Smooth muscle cell of the brain vasculature (primary cell): ENCODE measurements at regions not wholly inside any gene's neighbourhood (a gene's known extent, or its start where the extent isn't known, plus 50 kb on each side); places are given as distances from the start of the nearest gene placed in this dataset.

Experiments used
- DNase-seq: peaks from one replicate; pipeline ENCODE4 v3.0.0-alpha.2; 2012; ENCODE audit warnings: low read depth, low spot score

DNA sequence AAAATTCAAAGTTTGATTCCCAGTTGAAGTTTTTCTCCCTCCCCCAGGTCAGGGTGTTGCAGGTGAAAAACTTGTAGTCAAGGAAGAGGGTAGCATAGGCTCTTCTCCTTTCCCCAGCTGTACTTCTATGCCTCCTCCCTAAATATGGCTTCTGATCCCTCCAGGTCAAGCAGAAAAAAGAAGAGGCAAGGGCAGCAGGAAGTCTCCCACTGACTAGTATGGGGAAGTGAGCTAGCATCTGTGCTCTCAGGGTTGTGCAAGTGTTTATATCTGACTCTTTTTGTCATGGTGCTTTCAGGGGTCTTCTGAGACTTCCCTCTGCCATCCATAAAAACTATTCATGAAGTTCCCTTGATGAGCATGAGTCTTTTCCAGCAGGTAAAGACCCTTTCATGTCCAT, 76.0 kb downstream of the ATPSCKMT start:
- no peak for DNase-seq

GRCh38 chr5:10172247-10172646, 77.4 kb downstream of the ATPSCKMT start:
- no peak for DNase-seq

- no peak for DNase-seq
Measured at GRCh38 chr5:10169359-10169758, 80.3 kb downstream of the ATPSCKMT start.

GRCh38 chr5:10168254-10168653, 81.4 kb downstream of the ATPSCKMT start:
- no peak for DNase-seq

- DNase-seq = no peak
Measured at GRCh38 chr5:10167806-10168205, 81.9 kb downstream of the ATPSCKMT start.

DNA sequence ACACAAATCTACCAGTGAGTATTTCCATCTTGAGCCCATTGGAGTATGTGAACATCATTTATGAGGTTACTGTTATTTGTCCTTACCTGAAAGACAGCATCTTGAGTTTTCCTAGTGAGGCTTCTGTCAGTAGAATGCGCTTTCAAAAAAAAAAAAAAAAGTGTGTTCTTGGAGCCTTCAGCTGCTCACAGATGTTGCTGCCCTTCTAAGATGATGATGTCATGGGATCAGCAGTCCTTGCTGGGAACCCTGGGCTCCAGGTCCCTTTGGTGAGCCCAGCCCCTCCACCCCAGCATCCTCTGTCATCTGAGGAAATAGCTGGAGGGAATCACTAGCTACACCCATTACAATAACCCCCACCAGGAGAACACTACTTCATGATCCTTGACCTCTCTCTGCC, 83.3 kb downstream of the ATPSCKMT start:
- DNase-seq = no peak

DNA sequence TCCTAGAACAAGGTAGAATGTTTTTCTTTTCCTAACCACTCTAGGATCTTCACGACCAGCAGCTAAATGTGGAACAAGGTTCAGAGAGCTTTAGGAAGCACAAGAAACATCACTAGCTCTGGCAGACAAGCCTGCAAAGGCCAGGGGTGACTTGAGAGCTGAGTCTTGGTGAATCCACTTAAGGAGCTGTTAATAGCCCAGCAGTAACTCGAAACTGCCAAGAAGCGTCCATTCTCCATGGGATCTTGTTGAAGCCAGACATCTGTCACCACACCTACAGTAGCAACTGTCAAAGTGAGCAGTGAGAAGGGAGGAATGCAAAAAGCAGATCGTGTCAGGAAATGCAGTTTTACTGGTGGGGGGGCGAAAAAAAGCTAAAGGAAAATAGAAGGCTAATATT, 87.2 kb downstream of the ATPSCKMT start:
- DNase-seq = no peak

DNA sequence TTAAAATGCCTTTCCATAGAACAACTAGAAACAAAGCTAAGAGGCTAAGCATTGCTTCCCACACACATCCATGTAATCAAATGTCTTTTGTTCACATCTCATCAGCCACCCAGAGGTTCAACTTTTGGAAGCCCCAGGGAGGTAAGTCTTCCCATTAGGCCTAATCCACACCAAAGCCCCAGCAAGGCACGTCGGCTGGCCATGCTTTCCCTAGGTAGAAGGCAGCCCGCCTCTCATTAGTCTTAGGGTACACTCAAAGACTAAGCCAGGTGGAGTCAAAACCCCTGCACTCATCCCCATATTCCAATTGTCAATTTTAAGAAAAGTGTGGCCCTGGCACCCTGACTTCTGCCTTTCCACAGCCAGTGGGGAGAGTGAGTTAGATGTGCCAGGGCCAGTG, 87.9 kb downstream of the ATPSCKMT start:
- DNase-seq = no peak

DNA sequence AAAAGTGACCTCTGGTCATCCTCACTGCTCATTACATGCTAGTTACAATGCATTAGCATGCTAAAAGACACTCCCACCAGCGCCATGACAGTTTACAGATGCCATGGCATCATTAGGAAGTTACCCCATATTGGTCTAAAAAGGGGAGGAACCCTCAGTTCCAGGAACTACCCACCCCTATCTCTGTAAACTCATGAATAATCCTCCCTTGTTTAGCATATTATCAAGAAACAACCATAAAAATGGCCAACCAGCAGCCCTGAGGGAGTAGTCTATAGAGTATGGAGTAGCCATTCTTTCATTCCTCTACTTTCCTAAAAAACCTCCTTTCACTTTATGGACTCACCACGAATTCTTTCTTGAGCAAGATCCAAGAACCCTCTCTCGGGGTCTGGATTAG, 89.4 kb downstream of the ATPSCKMT start:
- no peak for DNase-seq

DNA sequence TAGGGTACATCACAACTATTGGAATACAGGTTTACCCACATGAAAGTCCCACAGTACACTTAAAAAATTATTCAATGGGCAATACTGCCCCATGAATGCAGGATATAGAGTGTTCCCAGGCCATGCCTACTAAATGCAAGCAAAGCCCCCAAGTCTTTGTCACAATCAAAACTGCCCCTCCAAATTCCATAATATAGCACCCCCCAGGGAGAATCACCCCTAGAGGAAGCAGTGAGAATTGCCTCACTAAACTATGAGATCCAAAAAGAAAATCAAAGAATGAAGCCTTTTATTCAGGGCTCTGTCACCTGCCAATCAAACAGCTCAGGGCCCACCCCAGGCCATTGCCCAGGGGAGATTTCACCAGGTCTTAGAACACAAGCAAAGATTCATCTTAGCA, 90.8 kb downstream of the ATPSCKMT start:
- DNase-seq = no peak

DNA sequence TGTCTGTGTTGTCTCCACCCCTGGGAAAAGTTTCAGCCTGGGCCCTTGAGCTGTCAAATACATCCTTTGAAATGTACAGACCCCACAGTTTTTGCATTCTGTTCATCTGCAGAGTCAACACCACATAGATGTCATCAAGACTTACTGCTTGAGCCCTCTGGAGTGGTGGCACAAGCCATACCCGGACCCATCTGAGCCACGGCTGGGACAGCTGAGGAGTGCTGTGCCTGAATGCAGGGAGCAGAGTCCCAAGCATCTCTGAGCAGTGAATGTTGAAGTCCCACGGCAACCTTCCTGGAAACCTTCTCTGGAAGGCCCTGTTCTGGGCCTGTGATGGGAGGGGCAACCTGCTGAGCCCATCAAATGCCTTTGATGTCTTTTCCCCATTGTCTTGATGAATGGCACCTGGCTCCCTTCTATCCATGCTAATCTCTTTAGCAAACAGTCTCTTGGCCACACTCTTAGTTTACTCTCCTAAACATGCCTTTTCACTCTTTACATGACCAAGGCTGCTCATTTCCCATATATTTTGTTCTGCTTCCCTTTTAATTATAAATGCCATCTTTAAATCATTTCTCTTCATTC, 92.5 kb downstream of the ATPSCKMT start:
- no peak for DNase-seq

DNA sequence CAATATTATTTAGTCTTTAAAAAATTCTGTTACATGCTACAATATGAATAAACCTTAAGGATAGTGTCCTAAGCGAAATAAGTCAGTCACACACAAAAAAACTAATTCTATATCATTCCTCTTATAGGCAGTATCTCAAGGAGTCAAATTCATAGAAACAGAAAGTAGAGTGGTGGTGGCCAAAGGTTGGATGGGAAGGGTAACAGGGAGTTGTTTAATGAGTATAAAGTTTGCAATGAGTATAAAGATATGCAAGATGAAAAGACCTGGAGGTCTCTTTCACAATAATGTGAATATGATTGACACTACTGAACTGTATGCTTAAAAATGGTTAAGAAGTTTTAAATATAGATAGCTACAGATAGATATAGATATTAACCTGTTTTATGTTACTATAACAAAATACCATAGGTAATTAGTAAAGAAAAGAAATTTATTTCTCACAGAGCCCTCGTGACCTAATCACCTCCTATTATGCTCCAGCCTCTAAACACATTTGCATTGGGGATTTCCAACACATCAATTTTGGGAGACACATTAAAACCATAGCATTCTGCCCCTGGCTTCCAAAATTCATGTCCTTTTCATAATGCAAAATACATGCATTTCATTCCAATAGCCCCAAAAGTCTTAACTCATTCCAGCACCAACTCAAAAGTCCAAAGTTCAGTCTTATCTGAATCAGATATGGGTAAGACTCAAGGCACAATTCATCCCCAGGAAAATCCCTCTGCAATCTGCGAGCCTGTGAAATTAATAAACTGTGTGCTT, 93.6 kb downstream of the ATPSCKMT start:
- no peak for DNase-seq

GRCh38 chr5:10153808-10154537, 95.7 kb downstream of the ATPSCKMT start:
- DNase-seq = no peak

DNA sequence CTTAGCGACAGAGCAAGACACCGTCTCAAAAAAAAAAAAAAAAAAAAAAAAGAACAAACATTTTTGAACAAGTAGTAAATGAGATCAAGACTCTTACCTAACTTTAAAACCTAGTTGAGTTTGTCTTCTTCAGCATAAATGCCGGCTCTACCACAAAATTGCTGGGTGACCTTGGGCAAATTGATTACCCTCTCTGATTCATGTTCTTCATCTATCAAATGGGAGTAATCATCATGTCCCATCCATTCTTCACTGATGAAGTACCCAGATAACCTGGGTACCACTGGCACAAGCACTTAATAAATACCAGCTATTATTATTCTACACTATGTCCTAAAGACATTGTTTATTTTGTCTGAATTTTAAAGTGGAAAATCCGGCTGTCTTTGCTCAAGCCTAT, 96.3 kb downstream of the ATPSCKMT start:
- DNase-seq = no peak

- no peak for DNase-seq
Measured at GRCh38 chr5:10151656-10152055, 98.0 kb downstream of the ATPSCKMT start.

- DNase-seq = no peak
Measured at GRCh38 chr5:10149911-10150310, 99.8 kb downstream of the ATPSCKMT start.

GRCh38 chr5:10145923-10146401, 103.7 kb downstream of the ATPSCKMT start:
- DNase-seq = peak; percentile 2

DNA sequence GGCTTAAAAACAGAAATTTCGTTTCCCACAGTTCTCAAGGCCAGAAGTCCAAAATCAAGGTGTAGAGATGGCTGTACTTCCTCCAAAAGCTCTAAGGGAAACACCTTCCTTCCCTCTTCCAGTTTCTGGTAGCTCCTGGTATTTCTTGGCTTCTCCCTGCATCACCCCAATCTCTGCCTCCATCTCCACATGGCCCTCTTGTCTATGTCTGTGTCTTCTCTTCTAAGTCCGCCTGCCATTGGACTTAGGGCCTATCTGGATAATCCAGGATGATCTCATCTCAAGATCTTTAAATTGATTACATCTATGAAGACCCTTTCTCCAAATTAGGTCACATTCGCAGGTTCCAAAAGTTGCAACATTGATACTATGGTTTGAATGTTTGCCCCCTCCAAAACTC, 105.6 kb downstream of the ATPSCKMT start:
- DNase-seq = no peak

GRCh38 chr5:10140195-10140973, 109.3 kb downstream of the ATPSCKMT start:
- DNase-seq = no peak

DNA sequence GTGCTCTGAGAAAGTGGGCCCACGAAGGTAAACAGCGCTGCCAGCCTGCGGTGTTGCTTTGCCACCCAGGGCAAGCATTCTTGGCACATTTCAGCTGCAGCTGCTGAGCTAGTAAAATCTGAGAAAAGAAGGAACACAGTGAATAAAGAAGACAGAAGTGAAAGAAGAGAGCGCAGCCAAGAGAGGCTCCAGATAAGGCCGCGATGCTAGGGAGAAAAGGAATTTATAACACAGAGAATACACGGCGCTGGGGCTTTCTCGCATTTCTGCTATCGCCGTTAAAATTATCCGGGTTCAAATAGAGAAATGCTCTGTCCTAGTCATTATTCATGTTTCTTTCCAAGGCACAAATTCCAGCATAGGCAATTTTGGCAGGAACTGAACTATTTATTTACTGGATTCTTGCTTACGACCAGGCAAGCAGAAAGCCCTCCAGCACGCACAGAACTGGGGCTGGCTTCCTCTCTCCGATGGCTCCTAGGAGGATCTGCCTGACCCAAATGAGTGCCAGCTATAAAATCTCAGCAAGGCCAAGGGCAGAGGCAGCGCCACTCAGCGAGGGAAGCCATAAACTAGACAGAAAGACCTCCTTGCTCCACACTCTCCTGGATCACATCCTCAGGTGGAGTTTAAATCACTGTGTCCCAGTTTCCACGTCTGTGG, 111.2 kb downstream of the ATPSCKMT start:
- DNase-seq = no peak

DNA sequence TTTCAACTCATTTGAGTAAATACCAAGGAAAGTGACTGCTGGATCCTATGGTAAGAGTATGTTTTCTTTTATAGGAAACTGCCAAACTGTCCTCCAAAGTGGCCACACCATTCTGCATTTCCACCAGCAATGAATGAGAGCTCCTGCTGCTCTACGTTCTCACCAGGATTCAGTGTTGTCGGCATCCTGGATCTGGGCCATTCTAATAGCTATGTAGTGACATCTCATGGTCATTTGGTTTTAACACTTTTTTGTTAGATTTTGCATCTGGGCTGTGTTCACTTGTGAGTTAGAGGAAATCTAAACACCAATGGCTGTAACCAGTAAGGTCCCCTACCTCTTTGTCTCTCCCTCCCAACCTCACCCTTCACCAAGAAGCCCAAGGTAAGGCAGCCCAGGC, 115.9 kb downstream of the ATPSCKMT start:
- DNase-seq = no peak
